CD4-positive, alpha-beta T cell (primary cell): ENCODE measurements at regions not wholly inside any gene's neighbourhood (a gene's known extent, or its start where the extent isn't known, plus 50 kb on each side); places are given as distances from the start of the nearest gene placed in this dataset.
"Not testable (repeated sequence)": the region's sequence is repeated elsewhere in the genome, so short reads cannot be mapped to it uniquely, and the experiment has no call there.

ENCODE experiments used
- ATAC-seq: fragments of 200-7000 bp; cut with Tn5 transposase; one replicate; pipeline ENCODE4 v1.10.0; 2022; ENCODE audit warnings: mild to moderate bottlenecking; ENCODE audit not compliant: poor library complexity
- CTCF ChIA-PET: fragments of 350-600 bp; sonication (Branson Sonifier 250); formaldehyde crosslinking; loops from one replicate; lab custom pipeline; 2021; ENCODE audit warnings: antibody characterized with exemption, inconsistent platforms; lab: Charles Lee
- POLR2A ChIA-PET: fragments of 350-600 bp; sonication (Branson Sonifier 250); formaldehyde crosslinking; loops from one replicate; lab custom pipeline; 2021; ENCODE audit warnings: antibody characterized with exemption, inconsistent platforms; lab: Charles Lee
- DNase-seq, 14 experiments: peaks; one replicate each; pipeline ENCODE4 v3.0.0-alpha.2; 2013 to 2020; ENCODE audit warnings: mixed read lengths in 2 of 14
- H3K27ac ChIP-seq, 2 donors: one replicate each; pipeline versions ENCODE4 v1.5.1 to v1.7.0; 2013; ENCODE audit warnings: low read length in 2 of 2, low read depth in 1 of 2, mild to moderate bottlenecking in 1 of 2
- H3K27me3 ChIP-seq, 2 experiments: 1 replicate in 1 of 2; 2 replicates in 1 of 2; pipeline versions ENCODE4 v1.6.1 to v1.7.0; 2013; ENCODE audit warnings: low read length in 2 of 2, control low read depth in 1 of 2, mild to moderate bottlenecking in 1 of 2, moderate library complexity in 1 of 2; ENCODE audit not compliant: insufficient read depth in 2 of 2, control insufficient read depth in 1 of 2
- H3K36me3 ChIP-seq: one replicate; pipeline ENCODE4 v1.6.1; 2013; ENCODE audit warnings: low read length, control low read depth; ENCODE audit not compliant: insufficient read depth
- H3K4me1 ChIP-seq: one replicate; pipeline ENCODE4 v1.6.1; 2013; ENCODE audit warnings: low read length, control low read depth; ENCODE audit not compliant: insufficient read depth
- H3K4me3 ChIP-seq: one replicate; pipeline ENCODE4 v1.5.1; 2013; ENCODE audit warnings: mild to moderate bottlenecking, low read length, moderate library complexity
- H3K9me3 ChIP-seq, 2 experiments: 1 replicate in 1 of 2; 2 replicates in 1 of 2; pipeline versions ENCODE4 v1.6.1 to v1.7.0; 2013; ENCODE audit warnings: low read length in 2 of 2, mild to moderate bottlenecking in 2 of 2, control low read depth in 1 of 2, moderate library complexity in 1 of 2; ENCODE audit not compliant: control insufficient read depth in 1 of 2, insufficient read depth in 1 of 2
- H3K27ac Mint-ChIP-seq: one replicate; pipeline ENCODE4 v1.8.0; 2020; ENCODE audit warnings: mixed read lengths
- H3K27me3 Mint-ChIP-seq: one replicate; pipeline ENCODE4 v1.8.0; 2021; ENCODE audit warnings: mixed read lengths
- H3K36me3 Mint-ChIP-seq: one replicate; pipeline ENCODE4 v1.8.0; 2021; ENCODE audit warnings: low read depth, mixed read lengths
- H3K4me1 Mint-ChIP-seq: one replicate; pipeline ENCODE4 v1.8.0; 2021; ENCODE audit warnings: low read depth, mixed read lengths
- H3K4me3 Mint-ChIP-seq: one replicate; pipeline ENCODE4 v1.8.0; 2020; ENCODE audit warnings: mild to moderate bottlenecking, mixed read lengths
- H3K9me3 Mint-ChIP-seq: one replicate; pipeline ENCODE4 v1.8.0; 2020; ENCODE audit warnings: mixed read lengths
- intact Hi-C, 2 experiments: fragments of 100-400 bp; cut with DNase I in 1 of 2; cut with micrococcal nuclease in 1 of 2; formaldehyde crosslinking; loops; one replicate each; pipeline versions ENCODE4 v1.15.1 to v1.9.0; 2023 to 2025; cut with DNase I, micrococcal nuclease
- TF ChIP-seq, protein P1 (sequence below): fragments of 200-600 bp; IDR thresholded peaks from one replicate; pipeline ENCODE4 v1.8.0; 2022; ENCODE audit warnings: antibody characterized with exemption, mild to moderate bottlenecking

GRCh38 chr5:14028188-14028587 is 83.7 kb upstream of the DNAH5 start:
- Histone ChIP-seq H3K4me3 (no peak overlapping the region), H3K4me1 (no peaks in the 10 kb centered on the region), H3K36me3 (no peaks in the 10 kb centered on the region), H3K27me3 (no peaks in the 10 kb centered on the region), H3K27ac (no peak overlapping the region), H3K9me3 (peaks cover 0 to 3% of the 10 kb centered on the region in 2 experiments)
- Mint-ChIP-seq H3K27me3 (peaks cover 12% of the 10 kb centered on the region), H3K36me3 (no peaks in the 10 kb centered on the region), H3K4me1 (no peaks in the 10 kb centered on the region), H3K4me3 (no peak overlapping the region), H3K9me3 (peaks cover 3% of the 10 kb centered on the region), H3K27ac (no peak overlapping the region)
- ATAC-seq (no peak), DNase-seq (no peak)
- CTCF ChIA-PET, result no interaction called here
- intact Hi-C loops, result no loop called here
- TF ChIP-seq, protein P1, sequence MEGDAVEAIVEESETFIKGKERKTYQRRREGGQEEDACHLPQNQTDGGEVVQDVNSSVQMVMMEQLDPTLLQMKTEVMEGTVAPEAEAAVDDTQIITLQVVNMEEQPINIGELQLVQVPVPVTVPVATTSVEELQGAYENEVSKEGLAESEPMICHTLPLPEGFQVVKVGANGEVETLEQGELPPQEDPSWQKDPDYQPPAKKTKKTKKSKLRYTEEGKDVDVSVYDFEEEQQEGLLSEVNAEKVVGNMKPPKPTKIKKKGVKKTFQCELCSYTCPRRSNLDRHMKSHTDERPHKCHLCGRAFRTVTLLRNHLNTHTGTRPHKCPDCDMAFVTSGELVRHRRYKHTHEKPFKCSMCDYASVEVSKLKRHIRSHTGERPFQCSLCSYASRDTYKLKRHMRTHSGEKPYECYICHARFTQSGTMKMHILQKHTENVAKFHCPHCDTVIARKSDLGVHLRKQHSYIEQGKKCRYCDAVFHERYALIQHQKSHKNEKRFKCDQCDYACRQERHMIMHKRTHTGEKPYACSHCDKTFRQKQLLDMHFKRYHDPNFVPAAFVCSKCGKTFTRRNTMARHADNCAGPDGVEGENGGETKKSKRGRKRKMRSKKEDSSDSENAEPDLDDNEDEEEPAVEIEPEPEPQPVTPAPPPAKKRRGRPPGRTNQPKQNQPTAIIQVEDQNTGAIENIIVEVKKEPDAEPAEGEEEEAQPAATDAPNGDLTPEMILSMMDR, result no peak
- POLR2A ChIA-PET, result no interaction called here

DNA sequence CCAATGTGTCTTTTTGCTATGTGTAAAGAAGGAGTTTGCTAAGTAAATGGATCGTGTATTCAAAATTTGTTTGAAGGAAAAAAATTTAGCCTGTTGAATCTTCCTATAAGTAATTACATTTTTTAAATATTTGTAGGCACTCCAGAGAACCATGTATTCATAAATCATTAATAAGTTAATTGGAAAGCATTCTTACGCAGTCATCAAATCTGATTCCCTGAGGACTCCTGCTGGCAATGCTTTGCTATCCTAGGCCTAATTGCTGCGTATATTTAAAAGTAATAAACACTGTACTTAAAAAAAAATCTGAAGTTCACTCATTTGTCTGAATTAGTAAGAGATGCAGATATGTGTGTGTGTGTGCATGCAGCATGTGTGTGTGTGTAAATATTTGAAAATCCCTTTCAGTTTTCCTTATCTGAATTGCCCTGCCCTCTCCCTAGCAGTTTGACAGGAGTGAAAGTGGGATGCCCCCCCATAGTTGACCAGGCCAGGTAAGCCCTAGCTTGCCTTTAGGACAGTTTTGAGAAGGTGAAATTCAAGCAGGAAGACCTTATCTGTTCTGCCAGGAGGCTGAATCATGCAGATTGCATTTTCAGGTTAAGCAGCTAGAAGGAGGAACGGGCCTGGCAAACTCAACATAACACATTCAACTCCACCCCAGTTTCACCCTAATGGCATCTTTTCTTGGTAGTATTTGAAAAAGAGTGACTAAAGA is 81.2 kb upstream of the DNAH5 start:
- TF ChIP-seq, protein P1, result no peak
- ChIA-PET POLR2A (no interaction called here), CTCF (no interaction called here)
- no peak overlapping the region for H3K27ac Mint-ChIP-seq
- Histone ChIP-seq H3K4me3 (no peak overlapping the region), H3K4me1 (no peaks in the 10 kb centered on the region), H3K9me3 (peaks cover 0 to 3% of the 10 kb centered on the region in 2 experiments), H3K27ac (no peak overlapping the region), H3K27me3 (no peaks in the 10 kb centered on the region), H3K36me3 (no peaks in the 10 kb centered on the region)
- H3K27me3 Mint-ChIP-seq, result peaks cover 12% of the 10 kb centered on the region
- no peaks in the 10 kb centered on the region for H3K4me1 Mint-ChIP-seq
- intact Hi-C loops, result no loop called here
- ATAC-seq, result no peak
- no peak overlapping the region for H3K4me3 Mint-ChIP-seq
- H3K9me3 Mint-ChIP-seq, result peaks cover 3% of the 10 kb centered on the region
- DNase-seq, result no peak
- H3K36me3 Mint-ChIP-seq, result no peaks in the 10 kb centered on the region

GRCh38 chr5:14022971-14023370 is 78.5 kb upstream of the DNAH5 start:
- no peak for DNase-seq
- TF ChIP-seq, protein P1, result no peak
- Mint-ChIP-seq H3K36me3 (no peaks in the 10 kb centered on the region), H3K27me3 (no peaks in the 10 kb centered on the region), H3K9me3 (no peaks in the 10 kb centered on the region), H3K4me3 (no peak overlapping the region), H3K4me1 (no peaks in the 10 kb centered on the region), H3K27ac (no peak overlapping the region)
- Histone ChIP-seq H3K4me3 (no peak overlapping the region), H3K27me3 (no peaks in the 10 kb centered on the region), H3K27ac (no peak overlapping the region), H3K4me1 (no peaks in the 10 kb centered on the region), H3K9me3 (no peaks in the 10 kb centered on the region), H3K36me3 (no peaks in the 10 kb centered on the region)
- ChIA-PET POLR2A (no interaction called here), CTCF (no interaction called here)
- intact Hi-C loops, result no loop called here
- ATAC-seq, result no peak

- POLR2A ChIA-PET, H3K9me3 Mint-ChIP-seq, DNase-seq, H3K4me1 ChIP-seq, ATAC-seq, H3K4me3 ChIP-seq, H3K36me3 ChIP-seq, intact Hi-C loops, H3K4me1 Mint-ChIP-seq, H3K4me3 Mint-ChIP-seq, H3K36me3 Mint-ChIP-seq, H3K27ac Mint-ChIP-seq, H3K27me3 ChIP-seq, H3K27me3 Mint-ChIP-seq, H3K27ac ChIP-seq, H3K9me3 ChIP-seq, CTCF ChIA-PET: not testable (repeated sequence)
Measured at GRCh38 chr5:14020944-14021343, 76.5 kb upstream of the DNAH5 start.
